ENCODE measurements at regions not wholly inside any gene's neighbourhood (a gene's known extent, or its start where the extent isn't known, plus 50 kb on each side); places are given as distances from the start of the nearest gene placed in this dataset.

GRCh38 chr14:42918615-42919014, 1311.9 kb downstream of the LRFN5 start:
- H4K20me1 ChIP-seq (ENCODE audit: insufficient read depth) = no peaks in the 10 kb centered on the region
- ChIA-PET CTCF (no interaction called here), POLR2A (no interaction called here)
- DNase-seq = no peak
- H3K27me3 ChIP-seq (ENCODE audit: insufficient read depth) = no peaks in the 10 kb centered on the region
- no peak overlapping the region for H3K4me3 ChIP-seq (ENCODE audit: low read depth in 2 of 2, low read length in 1 of 2)
- H3K9me3 ChIP-seq = no peaks in the 10 kb centered on the region
- H3K9me2 ChIP-seq = no peaks in the 10 kb centered on the region
- H3K79me2 ChIP-seq (ENCODE audit: insufficient read depth) = no peaks in the 10 kb centered on the region
- no peak overlapping the region for H3K27ac ChIP-seq (ENCODE audit: low read depth in 2 of 2, low read length in 1 of 2)
- H3K36me3 ChIP-seq (replicated peaks in 1 of 2; ENCODE audit: control insufficient read depth in 1 of 2, insufficient read depth in 2 of 2, low read length in 1 of 2) = no peaks in the 10 kb centered on the region
- no peak overlapping the region for H3K9ac ChIP-seq
- no peaks in the 10 kb centered on the region for H3K4me1 ChIP-seq (ENCODE audit: control insufficient read depth in 1 of 2, insufficient read depth in 2 of 2, low read depth in 1 of 2, low read length in 1 of 2)
- 0% methylated on average over 1 of the region's 1 CpG for WGBS (ENCODE audit: low lambda C conversion rate)
- TF ChIP-seq MEF2A (IDR thresholded peaks at IDR 0.05; ENCODE audit: borderline replicate concordance, low read depth) = no peak
- no peak for TF ChIP-seq GABPA (IDR thresholded peaks at IDR 0.05; ENCODE audit: low read depth)
- TF ChIP-seq, protein P1, sequence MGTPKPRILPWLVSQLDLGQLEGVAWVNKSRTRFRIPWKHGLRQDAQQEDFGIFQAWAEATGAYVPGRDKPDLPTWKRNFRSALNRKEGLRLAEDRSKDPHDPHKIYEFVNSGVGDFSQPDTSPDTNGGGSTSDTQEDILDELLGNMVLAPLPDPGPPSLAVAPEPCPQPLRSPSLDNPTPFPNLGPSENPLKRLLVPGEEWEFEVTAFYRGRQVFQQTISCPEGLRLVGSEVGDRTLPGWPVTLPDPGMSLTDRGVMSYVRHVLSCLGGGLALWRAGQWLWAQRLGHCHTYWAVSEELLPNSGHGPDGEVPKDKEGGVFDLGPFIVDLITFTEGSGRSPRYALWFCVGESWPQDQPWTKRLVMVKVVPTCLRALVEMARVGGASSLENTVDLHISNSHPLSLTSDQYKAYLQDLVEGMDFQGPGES (IDR thresholded peaks at IDR 0.05; ENCODE audit: low read depth, low read length) = no peak
- no peak for TF ChIP-seq RAD21 (IDR thresholded peaks at IDR 0.05; ENCODE audit: low read length)
- no peaks in the 10 kb centered on the region for H3F3A ChIP-seq (replicated peaks; ENCODE audit: insufficient read depth)
- H3K4me2 ChIP-seq = no peak overlapping the region
- no peak overlapping the region for H2AFZ ChIP-seq (ENCODE audit: low read depth)

GRCh38 chr14:42911642-42912041, 1305.0 kb downstream of the LRFN5 start:
- H3K4me1 ChIP-seq (ENCODE audit: control insufficient read depth in 1 of 2, insufficient read depth in 2 of 2, low read depth in 1 of 2, low read length in 1 of 2) = no peaks in the 10 kb centered on the region
- no peaks in the 10 kb centered on the region for H3K36me3 ChIP-seq (replicated peaks in 1 of 2; ENCODE audit: control insufficient read depth in 1 of 2, insufficient read depth in 2 of 2, low read length in 1 of 2)
- H4K20me1 ChIP-seq (ENCODE audit: insufficient read depth) = no peaks in the 10 kb centered on the region
- DNase-seq = no peak
- no peaks in the 10 kb centered on the region for H3F3A ChIP-seq (replicated peaks; ENCODE audit: insufficient read depth)
- H3K79me2 ChIP-seq (ENCODE audit: insufficient read depth) = no peaks in the 10 kb centered on the region
- H3K9ac ChIP-seq = no peak overlapping the region
- H3K9me2 ChIP-seq = no peaks in the 10 kb centered on the region
- H3K4me3 ChIP-seq (ENCODE audit: low read depth in 2 of 2, low read length in 1 of 2) = no peak overlapping the region
- H2AFZ ChIP-seq (ENCODE audit: low read depth) = no peak overlapping the region
- H3K27ac ChIP-seq (ENCODE audit: low read depth in 2 of 2, low read length in 1 of 2) = no peak overlapping the region
- no peaks in the 10 kb centered on the region for H3K27me3 ChIP-seq (ENCODE audit: insufficient read depth)
- CTCF ChIA-PET = no interaction called here
- POLR2A ChIA-PET = no interaction called here
- TF ChIP-seq PBX3 (IDR thresholded peaks at IDR 0.05) (no peak), POLR2AphosphoS5 (IDR thresholded peaks at IDR 0.05; ENCODE audit: low read depth, low read length) (no peak), EP300 (IDR thresholded peaks at IDR 0.05; ENCODE audit: borderline replicate concordance in 1 of 2, low read depth in 1 of 2, low read length in 1 of 2) (no peak), FOXJ3 (CRISPR knock-in tag; IDR thresholded peaks at IDR 0.05) (no peak), RFX5 (IDR thresholded peaks at IDR 0.05; ENCODE audit: low read length) (no peak), FOSL2 (IDR thresholded peaks at IDR 0.05; ENCODE audit: borderline replicate concordance, low read depth) (no peak), ELF1 (IDR thresholded peaks at IDR 0.05) (no peak), GATA2 (CRISPR knock-in tag; IDR thresholded peaks at IDR 0.05) (no peak), NRF1 (IDR thresholded peaks at IDR 0.05; ENCODE audit: low read depth, low read length) (no peak), GABPA (IDR thresholded peaks at IDR 0.05; ENCODE audit: low read depth) (no peak), SMC3 (IDR thresholded peaks at IDR 0.05; ENCODE audit: low read depth, low read length) (no peak), YY1 (IDR thresholded peaks at IDR 0.05; ENCODE audit: low read depth) (no peak), REST (IDR thresholded peaks at IDR 0.05; ENCODE audit: low read depth, low read length) (no peak), EZH2phosphoT487 (IDR thresholded peaks at IDR 0.05; ENCODE audit: borderline replicate concordance, low read depth) (no peak), TCF12 (IDR thresholded peaks at IDR 0.05) (no peak)
- TF ChIP-seq, protein P2, sequence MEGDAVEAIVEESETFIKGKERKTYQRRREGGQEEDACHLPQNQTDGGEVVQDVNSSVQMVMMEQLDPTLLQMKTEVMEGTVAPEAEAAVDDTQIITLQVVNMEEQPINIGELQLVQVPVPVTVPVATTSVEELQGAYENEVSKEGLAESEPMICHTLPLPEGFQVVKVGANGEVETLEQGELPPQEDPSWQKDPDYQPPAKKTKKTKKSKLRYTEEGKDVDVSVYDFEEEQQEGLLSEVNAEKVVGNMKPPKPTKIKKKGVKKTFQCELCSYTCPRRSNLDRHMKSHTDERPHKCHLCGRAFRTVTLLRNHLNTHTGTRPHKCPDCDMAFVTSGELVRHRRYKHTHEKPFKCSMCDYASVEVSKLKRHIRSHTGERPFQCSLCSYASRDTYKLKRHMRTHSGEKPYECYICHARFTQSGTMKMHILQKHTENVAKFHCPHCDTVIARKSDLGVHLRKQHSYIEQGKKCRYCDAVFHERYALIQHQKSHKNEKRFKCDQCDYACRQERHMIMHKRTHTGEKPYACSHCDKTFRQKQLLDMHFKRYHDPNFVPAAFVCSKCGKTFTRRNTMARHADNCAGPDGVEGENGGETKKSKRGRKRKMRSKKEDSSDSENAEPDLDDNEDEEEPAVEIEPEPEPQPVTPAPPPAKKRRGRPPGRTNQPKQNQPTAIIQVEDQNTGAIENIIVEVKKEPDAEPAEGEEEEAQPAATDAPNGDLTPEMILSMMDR (IDR thresholded peaks at IDR 0.05) = no peak
- no peaks in the 10 kb centered on the region for H3K9me3 ChIP-seq
- H3K4me2 ChIP-seq = no peak overlapping the region

Data from SK-N-SH (cell line).